K562 (cell line): ENCODE measurements at regions not wholly inside any gene's neighbourhood (a gene's known extent, or its start where the extent isn't known, plus 50 kb on each side); places are given as distances from the start of the nearest gene placed in this dataset.

Experiments used
- CHD2 ChIP-seq: IDR thresholded peaks from 2 replicates; pipeline ENCODE4 v1.6.1; 2011; ENCODE audit warnings: low read depth, low read length
- KDM4B ChIP-seq, 2 experiments: fragments of 450-650 bp in 1 of 2; sonication (generic) in 1 of 2; IDR thresholded peaks; 2 replicates each; pipeline ENCODE4 v1.6.1; 2016 to 2017; ENCODE audit warnings: borderline replicate concordance in 2 of 2, antibody characterized with exemption in 1 of 2, low read depth in 1 of 2, mild to moderate bottlenecking in 1 of 2
- NFRKB ChIP-seq: fragments of 450-650 bp; IDR thresholded peaks from 2 replicates; pipeline ENCODE4 v1.6.1; 2016; ENCODE audit warnings: low read depth
- SMAD1 ChIP-seq: fragments of 150-350 bp; IDR thresholded peaks from 2 replicates; pipeline ENCODE4 v1.6.1; 2014; ENCODE audit warnings: low read length, low read depth; ENCODE audit not compliant: partially characterized antibody
- YY1 ChIP-seq, 3 experiments: IDR thresholded peaks; 2 replicates each; pipeline ENCODE4 v1.6.1; 2011; ENCODE audit warnings: low read length in 2 of 3, mild to moderate bottlenecking in 2 of 3, moderate library complexity in 2 of 3, borderline replicate concordance in 1 of 3, control low read depth in 1 of 3, low read depth in 1 of 3; ENCODE audit not compliant: insufficient read depth in 3 of 3, insufficient replicate concordance in 2 of 3, control insufficient read depth in 1 of 3, insufficient read length in 1 of 3; ENCODE audit errors: extremely low read depth in 1 of 3
- ZSCAN29 ChIP-seq: fragments of 450-650 bp; IDR thresholded peaks from 2 replicates; pipeline ENCODE4 v1.6.1; 2017
- TF ChIP-seq, protein P1 (sequence below), 3 experiments: IDR thresholded peaks in 2 of 3; conservative IDR thresholded peaks in 1 of 3; 2 replicates each; pipeline ENCODE4 v1.5.1; 2011 to 2012; ENCODE audit warnings: low read length in 3 of 3, mild to moderate bottlenecking in 3 of 3, control low read depth in 2 of 3, improper control_type of control experiment in 1 of 3, inconsistent platforms in 1 of 3, low read depth in 1 of 3, mixed read lengths in 1 of 3, moderate library complexity in 1 of 3; ENCODE audit not compliant: insufficient read depth in 2 of 3
- TF ChIP-seq, protein P2 (sequence below): fragments of 250-450 bp; sonication (Bioruptor Pico); IDR thresholded peaks from 2 replicates; pipeline ENCODE4 v1.4.0; 2020

DNA sequence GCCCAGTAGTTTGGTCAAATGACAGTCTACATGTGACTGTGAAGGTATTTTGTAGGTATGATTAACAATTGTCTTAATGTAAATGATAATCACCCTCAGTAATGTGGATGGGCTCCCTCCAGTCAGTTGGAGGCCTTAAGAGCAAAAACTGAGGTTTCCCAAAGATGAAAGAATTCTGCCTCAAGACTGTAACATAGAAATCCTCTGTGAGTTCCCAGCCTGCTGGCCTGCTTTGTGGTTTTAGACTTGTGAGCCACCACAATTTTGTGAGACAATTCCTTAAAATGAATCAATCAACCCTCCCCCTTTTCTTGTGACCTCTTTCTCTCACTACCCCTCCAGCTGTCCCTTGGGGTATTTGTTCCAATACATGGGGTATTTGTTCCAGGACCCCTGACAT is 226.4 kb upstream of the DPYD start:
- no peak for TF ChIP-seq SMAD1
- TF ChIP-seq, protein P1, sequence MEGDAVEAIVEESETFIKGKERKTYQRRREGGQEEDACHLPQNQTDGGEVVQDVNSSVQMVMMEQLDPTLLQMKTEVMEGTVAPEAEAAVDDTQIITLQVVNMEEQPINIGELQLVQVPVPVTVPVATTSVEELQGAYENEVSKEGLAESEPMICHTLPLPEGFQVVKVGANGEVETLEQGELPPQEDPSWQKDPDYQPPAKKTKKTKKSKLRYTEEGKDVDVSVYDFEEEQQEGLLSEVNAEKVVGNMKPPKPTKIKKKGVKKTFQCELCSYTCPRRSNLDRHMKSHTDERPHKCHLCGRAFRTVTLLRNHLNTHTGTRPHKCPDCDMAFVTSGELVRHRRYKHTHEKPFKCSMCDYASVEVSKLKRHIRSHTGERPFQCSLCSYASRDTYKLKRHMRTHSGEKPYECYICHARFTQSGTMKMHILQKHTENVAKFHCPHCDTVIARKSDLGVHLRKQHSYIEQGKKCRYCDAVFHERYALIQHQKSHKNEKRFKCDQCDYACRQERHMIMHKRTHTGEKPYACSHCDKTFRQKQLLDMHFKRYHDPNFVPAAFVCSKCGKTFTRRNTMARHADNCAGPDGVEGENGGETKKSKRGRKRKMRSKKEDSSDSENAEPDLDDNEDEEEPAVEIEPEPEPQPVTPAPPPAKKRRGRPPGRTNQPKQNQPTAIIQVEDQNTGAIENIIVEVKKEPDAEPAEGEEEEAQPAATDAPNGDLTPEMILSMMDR (IDR thresholded peaks at IDR 0.05 in 2 of 3, conservative IDR thresholded peaks at IDR 0.05 in 1 of 3; ENCODE audit: insufficient read depth in 2 of 3, low read depth in 1 of 3, low read length in 3 of 3): no peak
- TF ChIP-seq, protein P2, sequence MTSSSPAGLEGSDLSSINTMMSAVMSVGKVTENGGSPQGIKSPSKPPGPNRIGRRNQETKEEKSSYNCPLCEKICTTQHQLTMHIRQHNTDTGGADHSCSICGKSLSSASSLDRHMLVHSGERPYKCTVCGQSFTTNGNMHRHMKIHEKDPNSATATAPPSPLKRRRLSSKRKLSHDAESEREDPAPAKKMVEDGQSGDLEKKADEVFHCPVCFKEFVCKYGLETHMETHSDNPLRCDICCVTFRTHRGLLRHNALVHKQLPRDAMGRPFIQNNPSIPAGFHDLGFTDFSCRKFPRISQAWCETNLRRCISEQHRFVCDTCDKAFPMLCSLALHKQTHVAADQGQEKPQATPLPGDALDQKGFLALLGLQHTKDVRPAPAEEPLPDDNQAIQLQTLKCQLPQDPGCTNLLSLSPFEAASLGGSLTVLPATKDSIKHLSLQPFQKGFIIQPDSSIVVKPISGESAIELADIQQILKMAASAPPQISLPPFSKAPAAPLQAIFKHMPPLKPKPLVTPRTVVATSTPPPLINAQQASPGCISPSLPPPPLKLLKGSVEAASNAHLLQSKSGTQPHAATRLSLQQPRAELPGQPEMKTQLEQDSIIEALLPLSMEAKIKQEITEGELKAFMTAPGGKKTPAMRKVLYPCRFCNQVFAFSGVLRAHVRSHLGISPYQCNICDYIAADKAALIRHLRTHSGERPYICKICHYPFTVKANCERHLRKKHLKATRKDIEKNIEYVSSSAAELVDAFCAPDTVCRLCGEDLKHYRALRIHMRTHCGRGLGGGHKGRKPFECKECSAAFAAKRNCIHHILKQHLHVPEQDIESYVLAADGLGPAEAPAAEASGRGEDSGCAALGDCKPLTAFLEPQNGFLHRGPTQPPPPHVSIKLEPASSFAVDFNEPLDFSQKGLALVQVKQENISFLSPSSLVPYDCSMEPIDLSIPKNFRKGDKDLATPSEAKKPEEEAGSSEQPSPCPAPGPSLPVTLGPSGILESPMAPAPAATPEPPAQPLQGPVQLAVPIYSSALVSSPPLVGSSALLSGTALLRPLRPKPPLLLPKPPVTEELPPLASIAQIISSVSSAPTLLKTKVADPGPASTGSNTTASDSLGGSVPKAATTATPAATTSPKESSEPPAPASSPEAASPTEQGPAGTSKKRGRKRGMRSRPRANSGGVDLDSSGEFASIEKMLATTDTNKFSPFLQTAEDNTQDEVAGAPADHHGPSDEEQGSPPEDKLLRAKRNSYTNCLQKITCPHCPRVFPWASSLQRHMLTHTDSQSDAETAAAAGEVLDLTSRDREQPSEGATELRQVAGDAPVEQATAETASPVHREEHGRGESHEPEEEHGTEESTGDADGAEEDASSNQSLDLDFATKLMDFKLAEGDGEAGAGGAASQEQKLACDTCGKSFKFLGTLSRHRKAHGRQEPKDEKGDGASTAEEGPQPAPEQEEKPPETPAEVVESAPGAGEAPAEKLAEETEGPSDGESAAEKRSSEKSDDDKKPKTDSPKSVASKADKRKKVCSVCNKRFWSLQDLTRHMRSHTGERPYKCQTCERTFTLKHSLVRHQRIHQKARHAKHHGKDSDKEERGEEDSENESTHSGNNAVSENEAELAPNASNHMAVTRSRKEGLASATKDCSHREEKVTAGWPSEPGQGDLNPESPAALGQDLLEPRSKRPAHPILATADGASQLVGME (CRISPR knock-in tag): no peak
- TF ChIP-seq YY1 (IDR thresholded peaks at IDR 0.05; ENCODE audit: borderline replicate concordance in 1 of 3, control insufficient read depth in 1 of 3, extremely low read depth in 1 of 3, insufficient read depth in 3 of 3, insufficient read length in 1 of 3, insufficient replicate concordance in 2 of 3, low read depth in 1 of 3, low read length in 2 of 3): no peak
- TF ChIP-seq KDM4B (IDR thresholded peaks at IDR 0.05; ENCODE audit: borderline replicate concordance in 2 of 2, low read depth in 1 of 2): no peak
- no peak for TF ChIP-seq NFRKB
- no peak for TF ChIP-seq ZSCAN29
- no peak for TF ChIP-seq CHD2
